SK-N-SH treated with all-trans-retinoic acid at 6 μM for 48 hours (cell line): ENCODE measurements at regions not wholly inside any gene's neighbourhood (a gene's known extent, or its start where the extent isn't known, plus 50 kb on each side); places are given as distances from the start of the nearest gene placed in this dataset.

Experiments used
- ATAC-seq: fragments of 200-7000 bp; cut with Tn5 transposase; 3 replicates; pipeline ENCODE4 v1.9.1; 2020; ENCODE audit warnings: mild to moderate bottlenecking, moderate library complexity
- ARNTL ChIP-seq: fragments of 450-650 bp; formaldehyde crosslinking; IDR thresholded peaks from 2 replicates; pipeline ENCODE4 v1.5.0; 2020; ENCODE audit warnings: low read depth, mild to moderate bottlenecking, moderate library complexity, borderline replicate concordance
- BACH2 ChIP-seq: fragments of 250-450 bp; sonication (Bioruptor Pico); IDR thresholded peaks from 2 replicates; pipeline ENCODE4 v1.9.0; 2021; ENCODE audit warnings: mild to moderate bottlenecking, borderline replicate concordance
- CSDC2 ChIP-seq: fragments of 250-450 bp; sonication (Bioruptor Pico); IDR thresholded peaks from 2 replicates; pipeline ENCODE4 v1.5.0; 2020; ENCODE audit warnings: mild to moderate bottlenecking, moderate library complexity
- ESRRG ChIP-seq: fragments of 250-450 bp; sonication (Bioruptor Pico); IDR thresholded peaks from 2 replicates; pipeline ENCODE4 v1.6.1; 2021; ENCODE audit warnings: mild to moderate bottlenecking
- GLIS3 ChIP-seq: fragments of 250-450 bp; sonication (Bioruptor Pico); IDR thresholded peaks from 2 replicates; pipeline ENCODE4 v1.5.0; 2020; ENCODE audit warnings: mild to moderate bottlenecking, moderate library complexity
- ISL1 ChIP-seq: fragments of 250-450 bp; sonication (Bioruptor Pico); IDR thresholded peaks from 2 replicates; pipeline ENCODE4 v2.1.2; 2022; ENCODE audit warnings: mild to moderate bottlenecking, moderate library complexity
- RARB ChIP-seq: fragments of 250-450 bp; sonication (Bioruptor Pico); IDR thresholded peaks from 2 replicates; pipeline ENCODE4 v1.8.0; 2021; ENCODE audit warnings: mild to moderate bottlenecking, moderate library complexity
- TCF4 ChIP-seq: fragments of 250-450 bp; sonication (Bioruptor Pico); IDR thresholded peaks from 2 replicates; pipeline ENCODE4 v1.8.0; 2021; ENCODE audit warnings: mild to moderate bottlenecking, moderate library complexity, borderline replicate concordance
- ZFP3 ChIP-seq: fragments of 250-450 bp; sonication (Bioruptor Pico); IDR thresholded peaks from 2 replicates; pipeline ENCODE4 v1.5.0; 2020; ENCODE audit warnings: mild to moderate bottlenecking, moderate library complexity
- ZNF565 ChIP-seq: fragments of 450-650 bp; formaldehyde crosslinking; conservative IDR thresholded peaks from 2 replicates; pipeline ENCODE4 v1.5.0; 2020; ENCODE audit warnings: low read depth, mild to moderate bottlenecking, moderate library complexity
- ZNF70 ChIP-seq: fragments of 450-650 bp; formaldehyde crosslinking; IDR thresholded peaks from 2 replicates; pipeline ENCODE4 v1.5.0; 2020; ENCODE audit warnings: mild to moderate bottlenecking, moderate library complexity
- ZNF8 ChIP-seq: fragments of 450-650 bp; formaldehyde crosslinking; IDR thresholded peaks from 2 replicates; pipeline ENCODE4 v1.5.0; 2020; ENCODE audit warnings: mild to moderate bottlenecking, moderate library complexity
- TF ChIP-seq, protein P1 (sequence below): fragments of 250-450 bp; sonication (Bioruptor Pico); IDR thresholded peaks from 2 replicates; pipeline ENCODE4 v1.5.0; 2020; ENCODE audit warnings: mild to moderate bottlenecking, moderate library complexity
- TF ChIP-seq, protein P2 (sequence below): fragments of 250-450 bp; sonication (Bioruptor Pico); IDR thresholded peaks from 2 replicates; pipeline ENCODE4 v1.5.1; 2021; ENCODE audit warnings: mild to moderate bottlenecking, moderate library complexity
- TF ChIP-seq, protein P3 (sequence below): fragments of 250-450 bp; sonication (Bioruptor Pico); IDR thresholded peaks from 2 replicates; pipeline ENCODE4 v1.8.0; 2021; ENCODE audit warnings: low read depth, mild to moderate bottlenecking, moderate library complexity, borderline replicate concordance
- TF ChIP-seq, protein P4 (sequence below): fragments of 250-450 bp; sonication (Bioruptor Pico); IDR thresholded peaks from 2 replicates; pipeline ENCODE4 v1.8.0; 2020; ENCODE audit warnings: mild to moderate bottlenecking, moderate library complexity, borderline replicate concordance

DNA sequence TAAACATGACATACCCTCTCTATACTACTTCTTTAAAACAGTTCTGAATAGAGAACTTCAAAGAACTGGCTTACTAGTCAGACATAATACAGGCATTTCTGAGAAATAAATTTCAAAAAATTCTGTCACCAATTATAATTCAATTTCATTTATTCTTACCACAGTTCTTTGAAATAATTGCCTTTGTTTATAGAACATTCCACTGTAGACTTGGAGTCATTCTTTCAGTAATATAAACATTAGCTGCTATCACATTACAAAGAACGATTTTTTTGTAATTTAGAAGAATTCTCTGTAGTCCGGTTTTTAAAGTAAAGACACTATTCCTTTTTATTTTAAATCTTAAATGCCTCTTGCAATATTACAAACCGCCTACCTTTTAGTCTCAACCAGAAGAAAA lies 146.4 kb upstream of the COL11A1 start:
- no peak for ATAC-seq
- TF ChIP-seq, protein P1, sequence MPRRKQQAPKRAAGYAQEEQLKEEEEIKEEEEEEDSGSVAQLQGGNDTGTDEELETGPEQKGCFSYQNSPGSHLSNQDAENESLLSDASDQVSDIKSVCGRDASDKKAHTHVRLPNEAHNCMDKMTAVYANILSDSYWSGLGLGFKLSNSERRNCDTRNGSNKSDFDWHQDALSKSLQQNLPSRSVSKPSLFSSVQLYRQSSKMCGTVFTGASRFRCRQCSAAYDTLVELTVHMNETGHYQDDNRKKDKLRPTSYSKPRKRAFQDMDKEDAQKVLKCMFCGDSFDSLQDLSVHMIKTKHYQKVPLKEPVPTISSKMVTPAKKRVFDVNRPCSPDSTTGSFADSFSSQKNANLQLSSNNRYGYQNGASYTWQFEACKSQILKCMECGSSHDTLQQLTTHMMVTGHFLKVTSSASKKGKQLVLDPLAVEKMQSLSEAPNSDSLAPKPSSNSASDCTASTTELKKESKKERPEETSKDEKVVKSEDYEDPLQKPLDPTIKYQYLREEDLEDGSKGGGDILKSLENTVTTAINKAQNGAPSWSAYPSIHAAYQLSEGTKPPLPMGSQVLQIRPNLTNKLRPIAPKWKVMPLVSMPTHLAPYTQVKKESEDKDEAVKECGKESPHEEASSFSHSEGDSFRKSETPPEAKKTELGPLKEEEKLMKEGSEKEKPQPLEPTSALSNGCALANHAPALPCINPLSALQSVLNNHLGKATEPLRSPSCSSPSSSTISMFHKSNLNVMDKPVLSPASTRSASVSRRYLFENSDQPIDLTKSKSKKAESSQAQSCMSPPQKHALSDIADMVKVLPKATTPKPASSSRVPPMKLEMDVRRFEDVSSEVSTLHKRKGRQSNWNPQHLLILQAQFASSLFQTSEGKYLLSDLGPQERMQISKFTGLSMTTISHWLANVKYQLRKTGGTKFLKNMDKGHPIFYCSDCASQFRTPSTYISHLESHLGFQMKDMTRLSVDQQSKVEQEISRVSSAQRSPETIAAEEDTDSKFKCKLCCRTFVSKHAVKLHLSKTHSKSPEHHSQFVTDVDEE = no peak
- TF ChIP-seq ZNF70 (CRISPR knock-in tag) (no peak), ARNTL (CRISPR knock-in tag) (no peak), BACH2 (CRISPR knock-in tag) (no peak), ZNF8 (CRISPR knock-in tag) (no peak)
- TF ChIP-seq, protein P2, sequence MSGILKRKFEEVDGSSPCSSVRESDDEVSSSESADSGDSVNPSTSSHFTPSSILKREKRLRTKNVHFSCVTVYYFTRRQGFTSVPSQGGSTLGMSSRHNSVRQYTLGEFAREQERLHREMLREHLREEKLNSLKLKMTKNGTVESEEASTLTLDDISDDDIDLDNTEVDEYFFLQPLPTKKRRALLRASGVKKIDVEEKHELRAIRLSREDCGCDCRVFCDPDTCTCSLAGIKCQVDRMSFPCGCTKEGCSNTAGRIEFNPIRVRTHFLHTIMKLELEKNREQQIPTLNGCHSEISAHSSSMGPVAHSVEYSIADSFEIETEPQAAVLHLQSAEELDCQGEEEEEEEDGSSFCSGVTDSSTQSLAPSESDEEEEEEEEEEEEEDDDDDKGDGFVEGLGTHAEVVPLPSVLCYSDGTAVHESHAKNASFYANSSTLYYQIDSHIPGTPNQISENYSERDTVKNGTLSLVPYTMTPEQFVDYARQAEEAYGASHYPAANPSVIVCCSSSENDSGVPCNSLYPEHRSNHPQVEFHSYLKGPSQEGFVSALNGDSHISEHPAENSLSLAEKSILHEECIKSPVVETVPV = no peak
- TF ChIP-seq, protein P3, sequence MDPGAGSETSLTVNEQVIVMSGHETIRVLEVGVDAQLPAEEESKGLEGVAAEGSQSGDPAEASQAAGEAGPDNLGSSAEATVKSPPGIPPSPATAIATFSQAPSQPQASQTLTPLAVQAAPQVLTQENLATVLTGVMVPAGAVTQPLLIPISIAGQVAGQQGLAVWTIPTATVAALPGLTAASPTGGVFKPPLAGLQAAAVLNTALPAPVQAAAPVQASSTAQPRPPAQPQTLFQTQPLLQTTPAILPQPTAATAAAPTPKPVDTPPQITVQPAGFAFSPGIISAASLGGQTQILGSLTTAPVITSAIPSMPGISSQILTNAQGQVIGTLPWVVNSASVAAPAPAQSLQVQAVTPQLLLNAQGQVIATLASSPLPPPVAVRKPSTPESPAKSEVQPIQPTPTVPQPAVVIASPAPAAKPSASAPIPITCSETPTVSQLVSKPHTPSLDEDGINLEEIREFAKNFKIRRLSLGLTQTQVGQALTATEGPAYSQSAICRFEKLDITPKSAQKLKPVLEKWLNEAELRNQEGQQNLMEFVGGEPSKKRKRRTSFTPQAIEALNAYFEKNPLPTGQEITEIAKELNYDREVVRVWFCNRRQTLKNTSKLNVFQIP (CRISPR knock-in tag) = no peak
- TF ChIP-seq, all 23 proteins: peak for 0

DNA sequence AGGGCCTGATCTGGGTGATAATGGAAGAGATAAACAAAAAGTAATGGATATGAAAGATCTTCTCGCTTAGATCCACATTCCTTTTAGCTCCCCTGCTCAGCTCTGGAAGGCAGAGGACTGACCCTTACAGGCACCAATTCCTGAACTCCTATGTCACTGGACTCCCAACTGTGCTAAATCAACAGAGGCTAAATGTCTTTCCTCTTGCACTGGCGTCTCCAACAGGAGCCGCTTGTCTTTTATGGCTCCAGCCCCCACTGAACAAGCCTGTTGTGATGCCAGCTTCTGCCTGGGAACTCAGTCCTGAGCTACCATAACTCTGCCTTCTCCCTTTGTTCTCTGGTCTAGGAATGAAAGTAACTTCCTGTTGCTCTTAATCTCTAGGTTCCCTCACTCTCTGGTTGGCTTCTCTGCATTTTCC lies 142.1 kb upstream of the COL11A1 start:
- no peak; the same call in 2 of the 3 replicates for ATAC-seq

DNA sequence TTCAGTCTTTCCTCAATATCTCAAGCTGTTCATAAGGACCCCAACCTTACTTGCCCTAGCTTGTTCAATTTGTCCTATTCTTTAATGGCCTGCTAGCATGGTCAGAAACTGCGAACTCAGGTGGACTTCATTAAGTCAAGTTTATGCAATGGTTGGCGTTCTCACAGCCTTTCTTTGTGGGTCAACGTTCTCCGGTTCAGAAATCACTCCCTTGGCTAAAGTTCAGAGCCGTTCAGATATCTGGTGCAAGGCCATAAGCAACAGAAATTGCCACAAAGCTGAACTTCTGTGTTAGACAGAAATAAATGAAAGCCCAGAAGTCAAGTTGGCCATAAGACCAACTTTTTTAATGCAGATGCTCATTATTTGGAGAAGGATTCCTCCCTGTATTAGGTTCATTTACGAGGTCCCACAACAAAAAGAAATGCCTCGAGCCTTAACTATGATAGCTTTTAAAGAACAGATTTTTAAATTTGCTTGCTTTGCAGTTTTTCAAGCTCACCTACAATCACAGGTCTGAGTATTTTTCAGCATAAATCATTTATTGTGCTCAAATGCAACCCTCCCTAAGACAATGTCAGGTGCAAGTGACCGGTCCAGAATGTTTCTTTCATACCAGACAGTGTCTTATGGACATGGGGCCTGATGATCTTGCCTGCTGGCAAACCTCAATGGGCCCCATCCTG lies 140.2 kb upstream of the COL11A1 start:
- ATAC-seq = no peak
- TF ChIP-seq RARB (CRISPR knock-in tag) (no peak), ZFP3 (CRISPR knock-in tag) (no peak), ZNF70 (CRISPR knock-in tag) (no peak), ESRRG (CRISPR knock-in tag) (no peak), ISL1 (CRISPR knock-in tag) (no peak), CSDC2 (CRISPR knock-in tag) (no peak), ZNF565 (CRISPR knock-in tag) (no peak), GLIS3 (no peak), BACH2 (CRISPR knock-in tag) (no peak), ARNTL (CRISPR knock-in tag) (no peak), TCF4 (CRISPR knock-in tag) (no peak)
- TF ChIP-seq, protein P2 = no peak
- TF ChIP-seq, protein P1 = no peak
- TF ChIP-seq, protein P3 (CRISPR knock-in tag) = no peak

More for the DNA sequence above, 142.1 kb upstream of the COL11A1 start:
- TF ChIP-seq ISL1 (CRISPR knock-in tag) (peak; percentile 75), ZFP3 (CRISPR knock-in tag) (peak; percentile 85)
- TF ChIP-seq, protein P4, sequence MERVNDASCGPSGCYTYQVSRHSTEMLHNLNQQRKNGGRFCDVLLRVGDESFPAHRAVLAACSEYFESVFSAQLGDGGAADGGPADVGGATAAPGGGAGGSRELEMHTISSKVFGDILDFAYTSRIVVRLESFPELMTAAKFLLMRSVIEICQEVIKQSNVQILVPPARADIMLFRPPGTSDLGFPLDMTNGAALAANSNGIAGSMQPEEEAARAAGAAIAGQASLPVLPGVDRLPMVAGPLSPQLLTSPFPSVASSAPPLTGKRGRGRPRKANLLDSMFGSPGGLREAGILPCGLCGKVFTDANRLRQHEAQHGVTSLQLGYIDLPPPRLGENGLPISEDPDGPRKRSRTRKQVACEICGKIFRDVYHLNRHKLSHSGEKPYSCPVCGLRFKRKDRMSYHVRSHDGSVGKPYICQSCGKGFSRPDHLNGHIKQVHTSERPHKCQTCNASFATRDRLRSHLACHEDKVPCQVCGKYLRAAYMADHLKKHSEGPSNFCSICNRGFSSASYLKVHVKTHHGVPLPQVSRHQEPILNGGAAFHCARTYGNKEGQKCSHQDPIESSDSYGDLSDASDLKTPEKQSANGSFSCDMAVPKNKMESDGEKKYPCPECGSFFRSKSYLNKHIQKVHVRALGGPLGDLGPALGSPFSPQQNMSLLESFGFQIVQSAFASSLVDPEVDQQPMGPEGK = no peak
- TF ChIP-seq, all 23 proteins: peak for 2
